GM12878 (cell line): ENCODE measurements at regions not wholly inside any gene's neighbourhood (a gene's known extent, or its start where the extent isn't known, plus 50 kb on each side); places are given as distances from the start of the nearest gene placed in this dataset.

Source experiments
- ATAC-seq: fragments of 200-7000 bp; cut with Tn5 transposase; 3 replicates; pipeline ENCODE4 v1.9.1; 2020; ENCODE audit warnings: mild to moderate bottlenecking, moderate library complexity
- BruUV-seq: library from RNA; stranded (reverse); fragments of 400-500 nt; replicated peaks from 2 replicates; lab custom pipeline; 2021; lab: Mats Ljungman, UMichigan
- CTCF ChIA-PET: fragments of 300-600 bp; sonication (Branson Sonifier 250); formaldehyde crosslinking; extraction: SDS; loops from one replicate; lab custom pipeline; 2021; ENCODE audit warnings: inconsistent platforms; lab: Yijun Ruan, JAX
- POLR2A ChIA-PET: fragments of 350-600 bp; formaldehyde crosslinking; extraction: SDS; loops from one replicate; lab custom pipeline; 2021; ENCODE audit warnings: inconsistent platforms; lab: Charles Lee
- RAD21 ChIA-PET: fragments of 300-600 bp; sonication (Branson Sonifier 250); formaldehyde crosslinking; loops from one replicate; lab custom pipeline; 2023; ENCODE audit warnings: antibody characterized with exemption; ENCODE audit not compliant: unreplicated experiment; lab: Charles Lee
- SMC1A ChIA-PET: fragments of 300-600 bp; sonication (Branson Sonifier 250); formaldehyde crosslinking; loops from one replicate; lab custom pipeline; 2023; ENCODE audit not compliant: unreplicated experiment, uncharacterized antibody; lab: Charles Lee
- DNase-seq: peaks from one replicate; pipeline ENCODE4 v3.0.0-alpha.2; 2011; ENCODE audit warnings: low read depth, low spot score
- FAIRE-seq: peaks from 3 replicates; lab custom pipeline; 2011; peaks lifted over from hg19 to GRCh38; lab: Jason Lieb, UNC
- H2AFZ ChIP-seq: 2 replicates; pipeline ENCODE4 v1.6.0; 2011; ENCODE audit warnings: low read depth, low read length, control low read depth; ENCODE audit not compliant: control insufficient read depth
- H3K27ac ChIP-seq: 2 replicates; pipeline ENCODE4 v1.5.1; 2011; ENCODE audit warnings: control low read depth; ENCODE audit not compliant: control insufficient read depth, insufficient read depth
- H3K27me3 ChIP-seq, 2 experiments: replicated peaks in 1 of 2; 2 replicates each; pipeline versions ENCODE4 v1.6.0 to v1.6.1; 2011; ENCODE audit warnings: low read length in 1 of 2; ENCODE audit not compliant: control insufficient read depth in 2 of 2, insufficient read depth in 2 of 2
- H3K36me3 ChIP-seq, 2 experiments: 2 replicates each; pipeline ENCODE4 v1.5.1; 2011; ENCODE audit warnings: low read length in 1 of 2; ENCODE audit not compliant: control insufficient read depth in 2 of 2, insufficient read depth in 2 of 2
- H3K4me1 ChIP-seq: 2 replicates; pipeline ENCODE4 v1.6.1; 2011; ENCODE audit warnings: mild to moderate bottlenecking, low read length, moderate library complexity, mixed read lengths; ENCODE audit not compliant: control insufficient read depth, insufficient read depth
- H3K4me2 ChIP-seq: 2 replicates; pipeline ENCODE4 v1.6.0; 2011; ENCODE audit warnings: control low read depth; ENCODE audit not compliant: control insufficient read depth, insufficient read depth
- H3K4me3 ChIP-seq: fragments of 200-600 bp; sonication (generic); 2 replicates; pipeline ENCODE4 v1.5.1; 2016
- H3K79me2 ChIP-seq: 2 replicates; pipeline ENCODE4 v1.6.0; 2011; ENCODE audit warnings: low read length; ENCODE audit not compliant: control insufficient read depth, insufficient read depth
- H3K9ac ChIP-seq: 2 replicates; pipeline ENCODE4 v1.8.0; 2011; ENCODE audit warnings: low read length, control low read depth, mixed read lengths; ENCODE audit not compliant: control insufficient read depth, insufficient read depth
- H3K9me3 ChIP-seq: replicated peaks from 3 replicates; pipeline ENCODE4 v1.5.1; 2011; ENCODE audit warnings: mild to moderate bottlenecking, low read length; ENCODE audit not compliant: control insufficient read depth, insufficient read depth
- H4K20me1 ChIP-seq: 2 replicates; pipeline ENCODE4 v1.6.0; 2011; ENCODE audit not compliant: control insufficient read depth, insufficient read depth
- EZH2 ChIP-seq: IDR thresholded peaks from 2 replicates; pipeline ENCODE4 v1.6.1; 2012; ENCODE audit warnings: low read depth, mild to moderate bottlenecking, control low read depth, inconsistent platforms, low read length, borderline replicate concordance; ENCODE audit not compliant: control insufficient read depth
- MEF2B ChIP-seq: fragments of 450-650 bp; IDR thresholded peaks from 2 replicates; pipeline ENCODE4 v1.6.1; 2018; ENCODE audit warnings: mild to moderate bottlenecking, moderate library complexity; ENCODE audit not compliant: partially characterized antibody, poor library complexity, severe bottlenecking
- ZBTB33 ChIP-seq: fragments of 450-650 bp; IDR thresholded peaks from 2 replicates; pipeline ENCODE4 v1.6.1; 2017; ENCODE audit warnings: mild to moderate bottlenecking
- WGBS: methylation state at CpG from one replicate; pipeline ENCODE4 v1.1.6; 2016; ENCODE audit warnings: low lambda C conversion rate; ENCODE audit not compliant: insufficient replicate concordance, insufficient coverage; ENCODE audit errors: missing lambda C conversion rate; 5-methylcytosine and 5-hydroxymethylcytosine counted together
- in situ Hi-C: fragments of 300-500 bp; cut with MboI; formaldehyde crosslinking; loops from 9 replicates; pipeline ENCODE4 v1.14.3; 2018; ENCODE audit warnings: mixed read lengths
- intact Hi-C: fragments of 100-400 bp; cut with micrococcal nuclease; formaldehyde crosslinking; loops from one replicate; pipeline ENCODE4 v1.14.2; 2022; ENCODE audit not compliant: unreplicated experiment
- TF ChIP-seq, protein P1 (sequence below): IDR thresholded peaks from 2 replicates; pipeline ENCODE4 v1.6.1; 2011; ENCODE audit warnings: borderline replicate concordance, low read depth, mild to moderate bottlenecking, moderate library complexity, low read length; ENCODE audit not compliant: insufficient read depth, poor library complexity, severe bottlenecking

GRCh38 chr4:141826260-141826659 lies 189.9 kb downstream of the IL15 start:
- Histone ChIP-seq H3K27me3 (no peaks in the 10 kb centered on the region), H3K79me2 (no peaks in the 10 kb centered on the region), H3K36me3 (no peaks in the 10 kb centered on the region), H3K4me3 (no peak overlapping the region), H3K9ac (no peak overlapping the region)
- DNase-seq: no peak
- in situ Hi-C loops: no loop called here
- TF ChIP-seq MEF2B (no peak), ZBTB33 (no peak), EZH2 (no peak)
- TF ChIP-seq, protein P1, sequence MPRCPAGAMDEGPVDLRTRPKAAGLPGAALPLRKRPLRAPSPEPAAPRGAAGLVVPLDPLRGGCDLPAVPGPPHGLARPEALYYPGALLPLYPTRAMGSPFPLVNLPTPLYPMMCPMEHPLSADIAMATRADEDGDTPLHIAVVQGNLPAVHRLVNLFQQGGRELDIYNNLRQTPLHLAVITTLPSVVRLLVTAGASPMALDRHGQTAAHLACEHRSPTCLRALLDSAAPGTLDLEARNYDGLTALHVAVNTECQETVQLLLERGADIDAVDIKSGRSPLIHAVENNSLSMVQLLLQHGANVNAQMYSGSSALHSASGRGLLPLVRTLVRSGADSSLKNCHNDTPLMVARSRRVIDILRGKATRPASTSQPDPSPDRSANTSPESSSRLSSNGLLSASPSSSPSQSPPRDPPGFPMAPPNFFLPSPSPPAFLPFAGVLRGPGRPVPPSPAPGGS: no peak
- TF ChIP-seq, all 136 proteins: peak for 0
- FAIRE-seq (no peak), ATAC-seq (no peak)
- intact Hi-C loops: no loop called here
- H3K4me2 ChIP-seq: no peak overlapping the region
- 0% methylated on average over 1 of the region's 1 CpG for WGBS
- POLR2A ChIA-PET: no interaction called here
- H3K4me1 ChIP-seq: no peaks in the 10 kb centered on the region
- BruUV-seq: no TSS peak
- no peaks in the 10 kb centered on the region for H4K20me1 ChIP-seq
- CTCF ChIA-PET: interaction anchor here (1.0 kb wide), 1 partner anchor 14 kb away, joined by 4 read pairs; no protein-coding TSS in a partner anchor
- no peaks in the 10 kb centered on the region for H3K9me3 ChIP-seq
- H3K27ac ChIP-seq: no peak overlapping the region
- RAD21 ChIA-PET: no interaction called here
- H2AFZ ChIP-seq: no peak overlapping the region
- SMC1A ChIA-PET: interaction anchor here (0.7 kb wide), 1 partner anchor 18 kb away, joined by 4 read pairs; no protein-coding TSS in a partner anchor
